DMS79 (cell line): ENCODE measurements at regions not wholly inside any gene's neighbourhood (a gene's known extent, or its start where the extent isn't known, plus 50 kb on each side); places are given as distances from the start of the nearest gene placed in this dataset.
"Not testable (repeated sequence)": the region's sequence is repeated elsewhere in the genome, so short reads cannot be mapped to it uniquely, and the experiment has no call there.

ENCODE experiments used
- DNase-seq: peaks from one replicate; lab custom pipeline; 2025; lab: John Stamatoyannopoulos, UW

GRCh38 chr22:48620460-48620859 lies 1207.2 kb downstream of the BRD1 start:
- not testable (repeated sequence) for DNase-seq

GRCh38 chr22:48619721-48620120 lies 1208.0 kb downstream of the BRD1 start:
- no peak for DNase-seq

GRCh38 chr22:48618326-48618725 lies 1209.3 kb downstream of the BRD1 start:
- DNase-seq, result no peak

GRCh38 chr22:48616656-48617055 lies 1211.0 kb downstream of the BRD1 start:
- no peak for DNase-seq

GRCh38 chr22:48615171-48616008 lies 1212.3 kb downstream of the BRD1 start:
- no peak for DNase-seq

GRCh38 chr22:48613566-48614200 lies 1214.0 kb downstream of the BRD1 start:
- DNase-seq, result no peak

GRCh38 chr22:48612077-48612995 lies 1215.3 kb downstream of the BRD1 start:
- DNase-seq, result no peak

GRCh38 chr22:48609279-48609865 lies 1218.3 kb downstream of the BRD1 start:
- no peak for DNase-seq

- DNase-seq, result no peak
Measured at GRCh38 chr22:48607901-48608662, 1219.6 kb downstream of the BRD1 start.

GRCh38 chr22:48606684-48607307 lies 1220.9 kb downstream of the BRD1 start:
- DNase-seq, result no peak

- peak; percentile 19 for DNase-seq
Measured at GRCh38 chr22:48605856-48606481, 1221.7 kb downstream of the BRD1 start.

GRCh38 chr22:48605125-48605524 lies 1222.5 kb downstream of the BRD1 start:
- DNase-seq, result no peak

GRCh38 chr22:48603621-48604320 lies 1223.9 kb downstream of the BRD1 start:
- DNase-seq, result no peak

GRCh38 chr22:48602805-48603518 lies 1224.7 kb downstream of the BRD1 start:
- no peak for DNase-seq

GRCh38 chr22:48600681-48601080 lies 1227.0 kb downstream of the BRD1 start:
- no peak for DNase-seq

GRCh38 chr22:48600171-48600570 lies 1227.5 kb downstream of the BRD1 start:
- no peak for DNase-seq

GRCh38 chr22:48599346-48599745 lies 1228.3 kb downstream of the BRD1 start:
- no peak for DNase-seq

GRCh38 chr22:48596111-48596850 lies 1231.4 kb downstream of the BRD1 start:
- DNase-seq, result no peak
